ENCODE measurements at regions not wholly inside any gene's neighbourhood (a gene's known extent, or its start where the extent isn't known, plus 50 kb on each side); places are given as distances from the start of the nearest gene placed in this dataset.

DNA sequence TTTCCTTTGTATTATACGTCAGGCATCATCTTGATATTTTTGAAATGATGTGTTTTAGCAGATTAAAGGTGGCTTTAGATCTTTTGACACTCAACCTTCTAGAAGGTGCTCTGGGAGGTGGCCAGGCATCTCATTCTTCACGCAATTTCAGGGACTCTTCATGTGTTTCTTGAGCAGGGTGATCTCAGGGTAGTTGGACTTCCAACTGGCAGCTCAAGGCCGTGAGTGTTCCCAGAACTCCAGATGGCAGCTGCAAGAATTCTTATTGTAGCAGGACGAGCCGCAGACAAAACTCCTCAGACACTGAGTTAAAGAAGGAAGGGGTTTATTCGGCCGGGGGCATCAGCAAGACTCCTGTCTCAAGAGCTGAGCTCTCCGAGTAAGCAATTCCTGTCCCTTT lies 82.5 kb upstream of the UBAC2 start (continued):
- TF ChIP-seq, protein P1, sequence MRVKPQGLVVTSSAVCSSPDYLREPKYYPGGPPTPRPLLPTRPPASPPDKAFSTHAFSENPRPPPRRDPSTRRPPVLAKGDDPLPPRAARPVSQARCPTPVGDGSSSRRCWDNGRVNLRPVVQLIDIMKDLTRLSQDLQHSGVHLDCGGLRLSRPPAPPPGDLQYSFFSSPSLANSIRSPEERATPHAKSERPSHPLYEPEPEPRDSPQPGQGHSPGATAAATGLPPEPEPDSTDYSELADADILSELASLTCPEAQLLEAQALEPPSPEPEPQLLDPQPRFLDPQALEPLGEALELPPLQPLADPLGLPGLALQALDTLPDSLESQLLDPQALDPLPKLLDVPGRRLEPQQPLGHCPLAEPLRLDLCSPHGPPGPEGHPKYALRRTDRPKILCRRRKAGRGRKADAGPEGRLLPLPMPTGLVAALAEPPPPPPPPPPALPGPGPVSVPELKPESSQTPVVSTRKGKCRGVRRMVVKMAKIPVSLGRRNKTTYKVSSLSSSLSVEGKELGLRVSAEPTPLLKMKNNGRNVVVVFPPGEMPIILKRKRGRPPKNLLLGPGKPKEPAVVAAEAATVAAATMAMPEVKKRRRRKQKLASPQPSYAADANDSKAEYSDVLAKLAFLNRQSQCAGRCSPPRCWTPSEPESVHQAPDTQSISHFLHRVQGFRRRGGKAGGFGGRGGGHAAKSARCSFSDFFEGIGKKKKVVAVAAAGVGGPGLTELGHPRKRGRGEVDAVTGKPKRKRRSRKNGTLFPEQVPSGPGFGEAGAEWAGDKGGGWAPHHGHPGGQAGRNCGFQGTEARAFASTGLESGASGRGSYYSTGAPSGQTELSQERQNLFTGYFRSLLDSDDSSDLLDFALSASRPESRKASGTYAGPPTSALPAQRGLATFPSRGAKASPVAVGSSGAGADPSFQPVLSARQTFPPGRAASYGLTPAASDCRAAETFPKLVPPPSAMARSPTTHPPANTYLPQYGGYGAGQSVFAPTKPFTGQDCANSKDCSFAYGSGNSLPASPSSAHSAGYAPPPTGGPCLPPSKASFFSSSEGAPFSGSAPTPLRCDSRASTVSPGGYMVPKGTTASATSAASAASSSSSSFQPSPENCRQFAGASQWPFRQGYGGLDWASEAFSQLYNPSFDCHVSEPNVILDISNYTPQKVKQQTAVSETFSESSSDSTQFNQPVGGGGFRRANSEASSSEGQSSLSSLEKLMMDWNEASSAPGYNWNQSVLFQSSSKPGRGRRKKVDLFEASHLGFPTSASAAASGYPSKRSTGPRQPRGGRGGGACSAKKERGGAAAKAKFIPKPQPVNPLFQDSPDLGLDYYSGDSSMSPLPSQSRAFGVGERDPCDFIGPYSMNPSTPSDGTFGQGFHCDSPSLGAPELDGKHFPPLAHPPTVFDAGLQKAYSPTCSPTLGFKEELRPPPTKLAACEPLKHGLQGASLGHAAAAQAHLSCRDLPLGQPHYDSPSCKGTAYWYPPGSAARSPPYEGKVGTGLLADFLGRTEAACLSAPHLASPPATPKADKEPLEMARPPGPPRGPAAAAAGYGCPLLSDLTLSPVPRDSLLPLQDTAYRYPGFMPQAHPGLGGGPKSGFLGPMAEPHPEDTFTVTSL (CRISPR knock-in tag; IDR thresholded peaks at IDR 0.05; ENCODE audit: borderline replicate concordance) = no peak
- TF ChIP-seq ZNF354B (CRISPR knock-in tag; IDR thresholded peaks at IDR 0.05) (no peak), ZNF839 (CRISPR knock-in tag; IDR thresholded peaks at IDR 0.05; ENCODE audit: borderline replicate concordance) (no peak), FOXP1 (IDR thresholded peaks at IDR 0.05) (no peak), FOXP1 (CRISPR knock-in tag; IDR thresholded peaks at IDR 0.05) (no peak), ELF1 (CRISPR knock-in tag; IDR thresholded peaks at IDR 0.05) (no peak), KLF12 (CRISPR knock-in tag; IDR thresholded peaks at IDR 0.05; ENCODE audit: borderline replicate concordance) (no peak)

DNA sequence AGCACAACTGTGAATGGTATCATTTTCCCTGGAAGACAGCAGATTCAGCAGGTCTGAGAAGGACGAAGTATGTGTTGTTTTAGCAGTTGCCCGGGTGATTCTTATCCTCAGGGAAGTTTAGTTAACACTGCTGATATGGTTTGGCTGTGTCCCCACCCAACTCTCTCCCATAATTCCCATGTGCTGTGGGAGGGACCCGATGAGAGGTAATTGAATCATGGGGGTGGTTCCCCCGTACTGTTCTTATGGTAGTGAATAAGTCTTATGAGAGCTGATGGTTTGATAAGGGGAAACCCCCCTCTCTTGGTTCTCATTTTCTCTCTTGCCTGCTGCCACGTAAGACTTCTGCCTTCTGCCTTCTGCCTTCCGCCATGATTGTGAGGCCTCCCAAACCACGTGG lies 81.0 kb upstream of the UBAC2 start:
- in situ Hi-C loops (cut with HindIII; ENCODE audit: extremely low pct_ligation_motif_present, low pct_unique_long_range_greater_than_20kb) = no loop called here
- TF ChIP-seq, protein P2, sequence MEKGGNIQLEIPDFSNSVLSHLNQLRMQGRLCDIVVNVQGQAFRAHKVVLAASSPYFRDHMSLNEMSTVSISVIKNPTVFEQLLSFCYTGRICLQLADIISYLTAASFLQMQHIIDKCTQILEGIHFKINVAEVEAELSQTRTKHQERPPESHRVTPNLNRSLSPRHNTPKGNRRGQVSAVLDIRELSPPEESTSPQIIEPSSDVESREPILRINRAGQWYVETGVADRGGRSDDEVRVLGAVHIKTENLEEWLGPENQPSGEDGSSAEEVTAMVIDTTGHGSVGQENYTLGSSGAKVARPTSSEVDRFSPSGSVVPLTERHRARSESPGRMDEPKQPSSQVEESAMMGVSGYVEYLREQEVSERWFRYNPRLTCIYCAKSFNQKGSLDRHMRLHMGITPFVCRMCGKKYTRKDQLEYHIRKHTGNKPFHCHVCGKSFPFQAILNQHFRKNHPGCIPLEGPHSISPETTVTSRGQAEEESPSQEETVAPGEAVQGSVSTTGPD (CRISPR knock-in tag; IDR thresholded peaks at IDR 0.05) = no peak
- no peak for TF ChIP-seq MEF2D (CRISPR knock-in tag; IDR thresholded peaks at IDR 0.05)
- no peak for TF ChIP-seq YY1 (IDR thresholded peaks at IDR 0.05; ENCODE audit: insufficient read depth, insufficient replicate concordance, low read depth, low read length)
- TF ChIP-seq, protein P3, sequence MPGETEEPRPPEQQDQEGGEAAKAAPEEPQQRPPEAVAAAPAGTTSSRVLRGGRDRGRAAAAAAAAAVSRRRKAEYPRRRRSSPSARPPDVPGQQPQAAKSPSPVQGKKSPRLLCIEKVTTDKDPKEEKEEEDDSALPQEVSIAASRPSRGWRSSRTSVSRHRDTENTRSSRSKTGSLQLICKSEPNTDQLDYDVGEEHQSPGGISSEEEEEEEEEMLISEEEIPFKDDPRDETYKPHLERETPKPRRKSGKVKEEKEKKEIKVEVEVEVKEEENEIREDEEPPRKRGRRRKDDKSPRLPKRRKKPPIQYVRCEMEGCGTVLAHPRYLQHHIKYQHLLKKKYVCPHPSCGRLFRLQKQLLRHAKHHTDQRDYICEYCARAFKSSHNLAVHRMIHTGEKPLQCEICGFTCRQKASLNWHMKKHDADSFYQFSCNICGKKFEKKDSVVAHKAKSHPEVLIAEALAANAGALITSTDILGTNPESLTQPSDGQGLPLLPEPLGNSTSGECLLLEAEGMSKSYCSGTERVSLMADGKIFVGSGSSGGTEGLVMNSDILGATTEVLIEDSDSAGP (CRISPR knock-in tag; IDR thresholded peaks at IDR 0.05; ENCODE audit: borderline replicate concordance) = no peak
- no peak for TF ChIP-seq AKAP8 (CRISPR knock-in tag; IDR thresholded peaks at IDR 0.05)
- TF ChIP-seq, protein P4, sequence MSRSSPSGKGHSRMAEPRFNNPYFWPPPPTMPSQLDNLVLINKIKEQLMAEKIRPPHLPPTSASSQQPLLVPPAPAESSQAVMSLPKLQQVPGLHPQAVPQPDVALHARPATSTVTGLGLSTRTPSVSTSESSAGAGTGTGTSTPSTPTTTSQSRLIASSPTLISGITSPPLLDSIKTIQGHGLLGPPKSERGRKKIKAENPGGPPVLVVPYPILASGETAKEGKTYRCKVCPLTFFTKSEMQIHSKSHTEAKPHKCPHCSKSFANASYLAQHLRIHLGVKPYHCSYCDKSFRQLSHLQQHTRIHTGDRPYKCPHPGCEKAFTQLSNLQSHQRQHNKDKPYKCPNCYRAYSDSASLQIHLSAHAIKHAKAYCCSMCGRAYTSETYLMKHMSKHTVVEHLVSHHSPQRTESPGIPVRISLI (CRISPR knock-in tag; IDR thresholded peaks at IDR 0.05; ENCODE audit: borderline replicate concordance) = no peak
- TF ChIP-seq ZNF441 (CRISPR knock-in tag; IDR thresholded peaks at IDR 0.05; ENCODE audit: borderline replicate concordance) = no peak
- no peak for TF ChIP-seq MIER2 (CRISPR knock-in tag; IDR thresholded peaks at IDR 0.05)
- TF ChIP-seq ZNF253 (CRISPR knock-in tag; IDR thresholded peaks at IDR 0.05; ENCODE audit: borderline replicate concordance) = no peak

More for the DNA sequence above, 81.0 kb upstream of the UBAC2 start:
- Histone ChIP-seq H3K4me2 (ENCODE audit: low read depth, low read length) (no peak overlapping the region), H3K79me2 (ENCODE audit: insufficient read depth, low read length) (no peaks in the 10 kb centered on the region), H3K9ac (ENCODE audit: insufficient read depth, low read depth, low read length) (no peak overlapping the region), H4K20me1 (ENCODE audit: insufficient read depth, low read length) (no peaks in the 10 kb centered on the region), H3K4me3 (replicated peaks in 1 of 3; ENCODE audit: insufficient read depth in 1 of 3, low read depth in 2 of 3, low read length in 3 of 3) (no peak overlapping the region), H3K27ac (ENCODE audit: extremely low read length, insufficient read depth, low read length) (no peak overlapping the region), H3K27me3 (ENCODE audit: control insufficient read depth in 1 of 2, insufficient read depth in 2 of 2, low read length in 2 of 2) (peaks cover 0 to 14% of the 10 kb centered on the region in 2 experiments; a peak in 3 of 5 replicates), H2AFZ (ENCODE audit: low read length) (no peak overlapping the region), H3K9me3 (ENCODE audit: low read length) (no peaks in the 10 kb centered on the region), H3K36me3 (replicated peaks in 1 of 2; ENCODE audit: control insufficient read depth in 1 of 2, insufficient read depth in 2 of 2, low read length in 2 of 2) (no peaks in the 10 kb centered on the region), H3K4me1 (ENCODE audit: insufficient read depth, low read length) (no peaks in the 10 kb centered on the region)
- POLR2A ChIA-PET = no interaction called here
- no peak for FAIRE-seq
- ATAC-seq = no peak
- CTCF ChIA-PET (ENCODE audit: low intra/inter-chr PET ratio, low total read pairs) = no interaction called here
- 50% methylated on average over 7 of the region's 7 CpGs for WGBS (ENCODE audit: low lambda C conversion rate)
- BruUV-seq (replicated peaks) = no TSS peak
- no peak for DNase-seq (ENCODE audit: low spot score)
- intact Hi-C loops (cut with micrococcal nuclease; ENCODE audit: unreplicated experiment) = no loop called here

Data from HepG2 (cell line).